Suprapubic skin (tissue), 4 donors: ENCODE measurements at regions not wholly inside any gene's neighbourhood (a gene's known extent, or its start where the extent isn't known, plus 50 kb on each side); places are given as distances from the start of the nearest gene placed in this dataset.

Source experiments
- DNase-seq, 2 donors: peaks; one replicate each; pipeline ENCODE4 v3.0.0-alpha.2; 2019; ENCODE audit warnings: low spot score in 2 of 2
- H3K27ac ChIP-seq: fragments of 200-600 bp; sonication (generic); one replicate; pipeline ENCODE4 v1.5.1; 2019
- H3K27me3 ChIP-seq: fragments of 200-600 bp; sonication (generic); one replicate; pipeline ENCODE4 v1.5.1; 2019
- H3K36me3 ChIP-seq: fragments of 200-600 bp; sonication (generic); one replicate; pipeline ENCODE4 v1.5.1; 2019
- H3K4me1 ChIP-seq: fragments of 200-600 bp; sonication (generic); one replicate; pipeline ENCODE4 v1.5.1; 2019
- H3K4me3 ChIP-seq: fragments of 200-600 bp; sonication (generic); one replicate; pipeline ENCODE4 v1.5.1; 2019; ENCODE audit warnings: mild to moderate bottlenecking
- H3K9me3 ChIP-seq: fragments of 200-600 bp; sonication (generic); one replicate; pipeline ENCODE4 v1.5.1; 2019
- CTCF ChIP-seq, 2 donors: fragments of 200-600 bp in 1 of 2; fragments of 450-650 bp in 1 of 2; sonication (generic) in 1 of 2; IDR thresholded peaks; one replicate each; pipeline ENCODE4 v1.5.1; 2016 to 2019; ENCODE audit warnings: antibody characterized with exemption in 2 of 2, mild to moderate bottlenecking in 1 of 2, moderate library complexity in 1 of 2
- EP300 ChIP-seq: sonication (generic); formaldehyde crosslinking; IDR thresholded peaks from one replicate; pipeline ENCODE4 v1.6.1; 2017; ENCODE audit warnings: antibody characterized with exemption
- POLR2A ChIP-seq, 2 donors: fragments of 450-650 bp; IDR thresholded peaks; one replicate each; pipeline ENCODE4 v1.6.1; 2017; ENCODE audit warnings: antibody characterized with exemption in 2 of 2, mild to moderate bottlenecking in 2 of 2, moderate library complexity in 2 of 2
- POLR2AphosphoS5 ChIP-seq, 3 donors: sonication (generic); formaldehyde crosslinking; IDR thresholded peaks; one replicate each; pipeline ENCODE4 v1.6.1; 2017; ENCODE audit warnings: antibody characterized with exemption in 3 of 3
- WGBS: methylation state at CpG from one replicate; pipeline ENCODE4 v1.1.5; 2018; 5-methylcytosine and 5-hydroxymethylcytosine counted together

- H3K27me3 ChIP-seq, result no peaks in the 10 kb centered on the region
- H3K36me3 ChIP-seq, result no peaks in the 10 kb centered on the region
- 54% methylated on average over 3 of the region's 3 CpGs for WGBS
- TF ChIP-seq POLR2A (IDR thresholded peaks at IDR 0.05) (no peak), POLR2AphosphoS5 (IDR thresholded peaks at IDR 0.05) (no peak), CTCF (IDR thresholded peaks at IDR 0.05) (no peak), EP300 (no peak)
- peaks cover 43% of the 10 kb centered on the region for H3K4me1 ChIP-seq
- DNase-seq, result no peak
- no peak overlapping the region for H3K4me3 ChIP-seq
- no peaks in the 10 kb centered on the region for H3K9me3 ChIP-seq
- no peak overlapping the region for H3K27ac ChIP-seq
These were observed 58.3 kb upstream of the XCR1 start for GRCh38 chr3:46085421-46086082.

GRCh38 chr3:46083956-46084355, 56.7 kb upstream of the XCR1 start:
- no peak overlapping the region for H3K27ac ChIP-seq
- DNase-seq, result no peak
- H3K36me3 ChIP-seq, result no peaks in the 10 kb centered on the region
- TF ChIP-seq CTCF (IDR thresholded peaks at IDR 0.05) (no peak), POLR2A (IDR thresholded peaks at IDR 0.05) (no peak), POLR2AphosphoS5 (IDR thresholded peaks at IDR 0.05) (no peak), EP300 (no peak)
- H3K27me3 ChIP-seq, result no peaks in the 10 kb centered on the region
- peaks cover 45% of the 10 kb centered on the region for H3K4me1 ChIP-seq
- no peaks in the 10 kb centered on the region for H3K9me3 ChIP-seq
- WGBS, result 100% methylated on average over 1 of the region's 1 CpG
- no peak overlapping the region for H3K4me3 ChIP-seq

GRCh38 chr3:46082849-46083248, 55.6 kb upstream of the XCR1 start:
- WGBS, result 61% methylated on average over 1 of the region's 1 CpG
- no peaks in the 10 kb centered on the region for H3K36me3 ChIP-seq
- peak overlapping the region; percentile 44 for H3K27ac ChIP-seq
- DNase-seq, result no peak
- H3K9me3 ChIP-seq, result no peaks in the 10 kb centered on the region
- TF ChIP-seq CTCF (IDR thresholded peaks at IDR 0.05) (no peak), EP300 (no peak)
- no peaks in the 10 kb centered on the region for H3K27me3 ChIP-seq
- H3K4me1 ChIP-seq, result peaks cover 51% of the 10 kb centered on the region
- no peak overlapping the region for H3K4me3 ChIP-seq

GRCh38 chr3:46082021-46082420, 54.7 kb upstream of the XCR1 start:
- no peak overlapping the region for H3K4me3 ChIP-seq
- H3K36me3 ChIP-seq, result no peaks in the 10 kb centered on the region
- H3K27me3 ChIP-seq, result no peaks in the 10 kb centered on the region
- H3K27ac ChIP-seq, result no peak overlapping the region
- no peak for DNase-seq
- no peak for TF ChIP-seq POLR2AphosphoS5 (IDR thresholded peaks at IDR 0.05)
- TF ChIP-seq POLR2A (IDR thresholded peaks at IDR 0.05), result no peak
- TF ChIP-seq CTCF (IDR thresholded peaks at IDR 0.05), result no peak
- no peak for TF ChIP-seq EP300
- 82% methylated on average over 2 of the region's 2 CpGs for WGBS
- no peaks in the 10 kb centered on the region for H3K9me3 ChIP-seq
- H3K4me1 ChIP-seq, result peaks cover 51% of the 10 kb centered on the region

- Histone ChIP-seq H3K27ac (no peak overlapping the region), H3K4me1 (peaks cover 46% of the 10 kb centered on the region), H3K9me3 (no peaks in the 10 kb centered on the region), H3K4me3 (no peak overlapping the region), H3K27me3 (no peaks in the 10 kb centered on the region), H3K36me3 (no peaks in the 10 kb centered on the region)
- no peak for DNase-seq
- 50% methylated on average over 2 of the region's 2 CpGs for WGBS
- TF ChIP-seq CTCF (IDR thresholded peaks at IDR 0.05), result no peak
- no peak for TF ChIP-seq POLR2AphosphoS5 (IDR thresholded peaks at IDR 0.05)
- TF ChIP-seq EP300, result no peak
- no peak for TF ChIP-seq POLR2A (IDR thresholded peaks at IDR 0.05)
These were observed 53.7 kb upstream of the XCR1 start for GRCh38 chr3:46080969-46081345.
